Endometrium (tissue), 2 donors: ENCODE measurements at regions not wholly inside any gene's neighbourhood (a gene's known extent, or its start where the extent isn't known, plus 50 kb on each side); places are given as distances from the start of the nearest gene placed in this dataset.
"Not testable (repeated sequence)": the region's sequence is repeated elsewhere in the genome, so short reads cannot be mapped to it uniquely, and the experiment has no call there.

Experiments used
- FAIRE-seq: peaks from 2 replicates; lab custom pipeline; 2012; peaks lifted over from hg19 to GRCh38; lab: Jason Lieb, UNC
- donor health status: control.
- donor health status: control.

GRCh38 chr22:48635816-48636215 is 1191.9 kb downstream of the BRD1 start:
- FAIRE-seq = no peak

DNA sequence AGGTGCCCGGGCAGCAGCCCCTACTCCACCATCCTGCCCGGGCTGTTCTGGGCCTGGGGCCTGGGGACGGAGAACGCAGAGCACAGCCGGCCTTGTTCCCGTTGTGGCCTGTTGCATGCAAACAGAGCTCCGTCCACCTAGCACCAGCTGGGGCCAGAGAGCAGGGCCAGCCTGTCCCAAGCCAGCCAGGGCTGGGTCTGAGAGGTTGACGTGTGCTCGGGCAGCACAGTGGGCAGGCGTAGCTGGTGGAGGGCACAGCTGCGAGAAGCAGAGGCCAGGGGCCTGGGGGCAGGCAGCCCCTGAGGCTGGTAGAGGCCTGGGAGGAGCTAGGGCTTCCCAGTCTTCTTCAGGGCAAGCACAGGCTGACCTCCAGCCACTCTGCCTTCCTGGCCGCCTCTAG is 1192.6 kb downstream of the BRD1 start:
- no peak for FAIRE-seq

- no peak for FAIRE-seq
Measured at GRCh38 chr22:48633996-48634836, 1193.5 kb downstream of the BRD1 start.

DNA sequence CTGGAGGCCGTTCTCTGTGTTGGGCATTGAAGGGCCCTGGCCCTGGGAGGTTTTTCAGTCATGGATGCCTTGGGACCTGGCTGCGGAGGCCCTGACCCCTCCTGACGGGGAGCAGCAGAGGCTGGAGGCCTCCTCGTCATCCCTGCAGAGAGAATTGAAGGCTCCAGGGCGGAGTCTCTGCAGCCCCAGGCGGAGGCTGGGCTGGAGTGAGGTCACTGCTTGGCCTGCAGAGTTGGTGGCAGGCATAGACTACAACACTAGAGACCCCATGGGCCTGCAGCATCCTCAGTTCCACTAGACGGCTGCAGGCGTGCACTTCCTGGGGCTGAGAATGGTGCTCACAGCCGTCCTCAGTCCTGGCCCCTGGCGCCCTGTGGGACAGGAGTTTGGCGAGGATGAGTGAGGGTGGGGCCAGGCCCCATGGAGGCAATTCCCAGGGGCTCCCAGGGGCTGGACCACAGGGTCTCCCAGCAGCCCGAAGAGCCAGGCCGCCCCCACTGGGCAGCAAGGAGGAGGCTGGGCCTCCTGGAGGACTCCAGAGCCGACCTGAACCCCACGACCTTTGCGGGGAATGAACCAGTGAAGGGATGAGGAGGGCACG is 1194.9 kb downstream of the BRD1 start:
- no peak for FAIRE-seq

- FAIRE-seq = no peak
Measured at GRCh38 chr22:48631288-48631863, 1196.3 kb downstream of the BRD1 start.

DNA sequence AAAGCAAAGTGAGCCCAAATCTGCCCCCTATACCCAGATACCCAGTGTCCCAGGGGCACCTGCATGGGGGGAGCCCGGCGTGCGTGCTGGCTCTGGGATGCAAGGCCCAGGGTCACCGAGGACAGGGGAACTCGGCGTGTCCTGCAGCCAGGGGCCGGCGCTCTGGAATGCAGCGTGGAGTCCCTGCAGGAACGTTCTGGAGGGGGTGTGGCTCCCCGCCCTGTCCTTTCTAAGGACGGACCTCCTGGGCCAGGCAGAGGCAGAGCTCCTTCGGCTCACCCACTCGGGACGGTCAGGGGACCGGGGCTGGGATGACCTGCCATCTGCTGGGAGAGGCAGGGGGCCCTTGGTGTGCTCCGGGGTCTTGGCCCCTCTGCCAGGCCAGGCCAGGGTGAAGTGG is 1196.8 kb downstream of the BRD1 start:
- no peak for FAIRE-seq

GRCh38 chr22:48630433-48630754 is 1197.3 kb downstream of the BRD1 start:
- no peak for FAIRE-seq

GRCh38 chr22:48629631-48630432 is 1197.8 kb downstream of the BRD1 start:
- no peak for FAIRE-seq

- FAIRE-seq = no peak
Measured at GRCh38 chr22:48628891-48629543, 1198.7 kb downstream of the BRD1 start.

GRCh38 chr22:48627966-48628365 is 1199.7 kb downstream of the BRD1 start:
- no peak for FAIRE-seq

GRCh38 chr22:48627203-48627602 is 1200.5 kb downstream of the BRD1 start:
- FAIRE-seq = no peak

DNA sequence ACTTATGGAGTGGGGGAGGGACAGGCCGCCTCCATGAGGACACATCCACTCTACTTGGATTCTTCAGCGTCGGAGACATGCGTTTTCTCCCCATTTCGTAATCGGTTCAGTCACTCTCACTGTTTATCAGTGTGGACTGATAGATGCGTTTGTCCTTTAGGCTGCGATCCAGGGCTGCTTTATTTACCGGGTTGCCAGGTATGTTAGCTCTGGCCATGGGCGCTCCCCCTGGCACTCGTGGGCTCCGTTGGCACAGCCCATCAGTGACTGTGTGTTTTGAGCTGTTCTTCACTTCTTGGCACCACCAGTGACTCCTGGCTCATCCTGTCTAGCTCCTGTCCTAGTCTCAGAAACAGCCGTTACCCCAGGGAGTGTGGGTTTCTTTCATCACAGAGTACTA is 1203.3 kb downstream of the BRD1 start:
- no peak for FAIRE-seq

GRCh38 chr22:48622891-48623545 is 1204.7 kb downstream of the BRD1 start:
- FAIRE-seq = no peak

- no peak for FAIRE-seq
Measured at GRCh38 chr22:48621085-48621484, 1206.6 kb downstream of the BRD1 start.

GRCh38 chr22:48620460-48620859 is 1207.2 kb downstream of the BRD1 start:
- not testable (repeated sequence) for FAIRE-seq

DNA sequence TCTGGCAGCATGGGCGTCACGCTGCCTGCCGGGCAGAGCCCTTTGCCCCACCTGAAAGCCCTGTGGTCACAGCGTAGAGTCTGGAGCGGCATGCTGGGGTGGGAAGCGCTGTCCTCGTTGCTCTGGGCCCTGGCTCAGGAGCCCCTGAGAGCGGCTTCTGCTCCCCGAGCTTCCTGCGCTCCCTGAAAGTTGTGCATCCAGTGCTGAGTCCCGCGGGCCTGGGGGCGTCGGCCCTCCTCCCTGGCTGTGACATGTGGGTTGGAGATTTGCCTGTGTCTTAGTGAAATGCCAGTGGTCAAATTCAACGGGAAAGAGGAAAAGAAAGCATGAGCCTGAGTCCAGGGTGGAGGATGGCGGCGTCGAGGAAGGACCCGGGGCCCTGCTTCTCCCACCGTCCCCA is 1208.0 kb downstream of the BRD1 start:
- no peak for FAIRE-seq

- FAIRE-seq = no peak
Measured at GRCh38 chr22:48618326-48618725, 1209.3 kb downstream of the BRD1 start.

DNA sequence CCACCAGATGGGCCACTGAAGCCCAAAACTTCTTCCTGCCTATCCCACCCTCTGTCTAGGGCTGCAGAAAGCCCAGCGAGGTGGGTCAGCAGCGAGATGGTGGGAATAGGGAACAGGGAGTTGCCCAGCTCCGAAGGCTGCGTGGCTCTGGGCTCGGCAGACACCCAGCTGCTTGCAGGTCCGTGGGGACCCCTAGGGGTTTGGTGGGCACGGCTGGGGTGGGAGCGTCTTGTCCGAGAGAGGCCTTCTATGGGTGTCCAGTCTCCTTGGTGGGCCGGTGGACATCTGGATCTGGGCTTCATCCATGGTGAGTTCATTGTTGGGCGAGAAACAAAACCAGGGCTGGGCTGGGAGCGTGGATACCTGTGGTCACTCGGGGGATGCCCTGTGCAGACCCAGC is 1211.0 kb downstream of the BRD1 start:
- no peak for FAIRE-seq

DNA sequence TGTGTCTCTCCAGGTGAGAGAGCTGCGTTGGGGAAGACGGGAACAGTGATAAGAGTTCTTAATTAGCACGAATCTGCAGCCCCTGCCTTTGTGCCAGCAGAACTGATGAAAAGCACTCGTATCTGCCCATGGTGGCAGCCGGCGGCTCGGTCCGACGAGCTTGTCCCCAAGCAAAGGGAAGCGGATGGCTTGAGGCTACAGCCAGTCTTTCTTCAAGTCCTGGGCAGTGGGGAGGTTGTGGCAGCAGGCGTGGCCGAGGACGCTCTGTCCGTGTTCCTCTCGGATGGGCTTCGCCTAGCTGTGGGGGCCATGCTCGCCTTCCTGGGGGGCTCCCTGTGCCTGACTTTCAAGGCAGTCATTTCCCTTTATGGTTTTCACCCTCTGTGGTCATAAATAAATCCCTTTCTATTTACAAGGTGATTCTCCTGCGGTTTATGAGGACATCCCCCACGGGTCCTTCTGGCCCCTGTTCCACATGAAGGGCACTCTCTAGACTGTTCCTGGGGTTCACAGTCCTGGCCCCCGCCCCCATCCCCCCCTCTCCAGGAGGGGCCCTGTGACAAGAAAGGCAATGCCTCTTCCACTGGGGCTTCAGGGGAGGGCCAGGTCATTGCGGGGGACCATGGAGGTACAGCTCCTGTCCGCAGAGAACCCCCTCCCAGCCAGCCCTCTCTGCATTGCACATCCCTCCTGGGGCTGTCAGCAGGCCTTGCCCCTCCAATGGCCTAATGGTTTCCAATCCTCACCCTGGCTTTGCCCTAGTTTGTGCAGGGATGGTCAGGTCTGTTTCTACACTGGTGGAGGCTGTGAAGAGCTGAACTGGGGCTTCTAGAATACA is 1212.3 kb downstream of the BRD1 start:
- FAIRE-seq = no peak

GRCh38 chr22:48613566-48614200 is 1214.0 kb downstream of the BRD1 start:
- no peak for FAIRE-seq
